ENCODE measurements at regions not wholly inside any gene's neighbourhood (a gene's known extent, or its start where the extent isn't known, plus 50 kb on each side); places are given as distances from the start of the nearest gene placed in this dataset.
A peak's percentile ranks its signal among the peaks of the same experiment; 100 is the strongest.

- TF ChIP-seq ZNF652 (CRISPR knock-in tag; IDR thresholded peaks at IDR 0.05; ENCODE audit: borderline replicate concordance, low read depth) (no peak), HNF1B (CRISPR knock-in tag; IDR thresholded peaks at IDR 0.05) (no peak), ZNF605 (CRISPR knock-in tag; IDR thresholded peaks at IDR 0.05) (no peak), ZSCAN20 (CRISPR knock-in tag; IDR thresholded peaks at IDR 0.05; ENCODE audit: borderline replicate concordance) (no peak), FOXO4 (CRISPR knock-in tag; conservative IDR thresholded peaks at IDR 0.05) (no peak), TBX2 (CRISPR knock-in tag; IDR thresholded peaks at IDR 0.05; ENCODE audit: borderline replicate concordance) (peak; percentile 85), KIAA2018 (CRISPR knock-in tag; IDR thresholded peaks at IDR 0.05; ENCODE audit: borderline replicate concordance) (no peak), BORCS8-MEF2B (CRISPR knock-in tag; IDR thresholded peaks at IDR 0.05) (0 out of 2 replicates have a peak, but pooled peaks have one; percentile 37), ZNF34 (CRISPR knock-in tag; IDR thresholded peaks at IDR 0.05; ENCODE audit: borderline replicate concordance) (no peak), AKNA (CRISPR knock-in tag; IDR thresholded peaks at IDR 0.05; ENCODE audit: borderline replicate concordance) (no peak), ZNF20 (CRISPR knock-in tag; IDR thresholded peaks at IDR 0.05) (no peak), ZMYM2 (CRISPR knock-in tag; IDR thresholded peaks at IDR 0.05) (no peak)
Observed at GRCh38 chr21:15444118-15444960, 285.4 kb upstream of the USP25 start (continued).
